Mesenchymal stem cell (in vitro differentiated cells and primary cell): ENCODE measurements at regions not wholly inside any gene's neighbourhood (a gene's known extent, or its start where the extent isn't known, plus 50 kb on each side); places are given as distances from the start of the nearest gene placed in this dataset.

Source experiments
- DNase-seq: peaks from one replicate; pipeline ENCODE4 v3.0.0-alpha.2; 2013
- H2AFZ ChIP-seq: one replicate; pipeline ENCODE4 v1.6.1; 2013; ENCODE audit warnings: low read depth, mild to moderate bottlenecking, control low read depth, inconsistent platforms, low read length, moderate library complexity
- H2AK5ac ChIP-seq: 2 replicates; pipeline ENCODE4 v1.6.1; 2013; ENCODE audit warnings: low read length, moderate library complexity, mild to moderate bottlenecking, inconsistent platforms; ENCODE audit not compliant: severe bottlenecking
- H2BK120ac ChIP-seq: one replicate; pipeline ENCODE4 v1.6.1; 2013; ENCODE audit warnings: low read depth, mild to moderate bottlenecking, inconsistent platforms, low read length, moderate library complexity
- H2BK12ac ChIP-seq, 2 experiments: one replicate each; pipeline ENCODE4 v1.6.1; 2013; ENCODE audit warnings: inconsistent platforms in 2 of 2, low read length in 2 of 2, mild to moderate bottlenecking in 2 of 2, moderate library complexity in 2 of 2, control low read depth in 1 of 2
- H2BK15ac ChIP-seq: one replicate; pipeline ENCODE4 v1.6.1; 2013; ENCODE audit warnings: mild to moderate bottlenecking, low read depth, inconsistent platforms; ENCODE audit not compliant: poor library complexity, severe bottlenecking
- H2BK5ac ChIP-seq: 2 replicates; pipeline ENCODE4 v1.6.1; 2013; ENCODE audit warnings: low read depth, mild to moderate bottlenecking, low read length, control low read depth, inconsistent platforms; ENCODE audit not compliant: poor library complexity, severe bottlenecking
- H3K14ac ChIP-seq, 2 experiments: one replicate each; pipeline ENCODE4 v1.6.1; 2013; ENCODE audit warnings: inconsistent platforms in 2 of 2, low read length in 2 of 2, control low read depth in 1 of 2, mild to moderate bottlenecking in 1 of 2, moderate library complexity in 1 of 2
- H3K18ac ChIP-seq, 2 experiments: one replicate each; pipeline ENCODE4 v1.6.1; 2013; ENCODE audit warnings: inconsistent platforms in 2 of 2, low read length in 2 of 2, control low read depth in 1 of 2, low read depth in 1 of 2, mild to moderate bottlenecking in 1 of 2
- H3K23ac ChIP-seq, 2 experiments: one replicate each; pipeline ENCODE4 v1.6.1; 2013; ENCODE audit warnings: inconsistent platforms in 2 of 2, low read length in 2 of 2, mild to moderate bottlenecking in 2 of 2, moderate library complexity in 2 of 2, control low read depth in 1 of 2
- H3K27ac ChIP-seq: 2 replicates; pipeline ENCODE4 v1.5.1; 2013; ENCODE audit warnings: mild to moderate bottlenecking, moderate library complexity, low read length, control low read depth, inconsistent platforms; ENCODE audit not compliant: poor library complexity, severe bottlenecking
- H3K27me3 ChIP-seq, 2 experiments: 2 replicates each; pipeline versions ENCODE4 v1.6.1 to v1.7.0; 2013; ENCODE audit warnings: low read length in 2 of 2, mild to moderate bottlenecking in 2 of 2, moderate library complexity in 2 of 2, control low read depth in 1 of 2, inconsistent platforms in 1 of 2; ENCODE audit not compliant: control insufficient read depth in 1 of 2, insufficient read depth in 1 of 2
- H3K36me3 ChIP-seq, 2 experiments: 2 replicates each; pipeline versions ENCODE4 v1.6.1 to v1.7.0; 2013; ENCODE audit warnings: low read length in 2 of 2, control low read depth in 1 of 2, inconsistent platforms in 1 of 2, low read depth in 1 of 2, mild to moderate bottlenecking in 1 of 2; ENCODE audit not compliant: insufficient read depth in 2 of 2, control insufficient read depth in 1 of 2
- H3K4ac ChIP-seq, 2 experiments: one replicate each; pipeline ENCODE4 v1.6.1; 2013; ENCODE audit warnings: inconsistent platforms in 2 of 2, low read length in 2 of 2, mild to moderate bottlenecking in 2 of 2, moderate library complexity in 2 of 2, control low read depth in 1 of 2, low read depth in 1 of 2
- H3K4me1 ChIP-seq: 2 replicates; pipeline ENCODE4 v1.6.1; 2013; ENCODE audit warnings: low read depth, low read length, control low read depth; ENCODE audit not compliant: control insufficient read depth, insufficient read depth
- H3K4me2 ChIP-seq: 2 replicates; pipeline ENCODE4 v1.6.1; 2013; ENCODE audit warnings: low read length, mild to moderate bottlenecking, inconsistent platforms; ENCODE audit not compliant: poor library complexity, severe bottlenecking
- H3K4me3 ChIP-seq, 2 experiments: 2 replicates each; pipeline versions ENCODE4 v1.5.1 to v1.7.0; 2013; ENCODE audit warnings: low read length in 2 of 2, mild to moderate bottlenecking in 2 of 2, control low read depth in 1 of 2, low read depth in 1 of 2; ENCODE audit not compliant: insufficient read depth in 1 of 2
- H3K79me1 ChIP-seq: replicated peaks from 2 replicates; pipeline ENCODE4 v1.6.1; 2013; ENCODE audit warnings: mild to moderate bottlenecking, control low read depth, low read length, inconsistent platforms; ENCODE audit not compliant: poor library complexity, severe bottlenecking
- H3K9ac ChIP-seq: 2 replicates; pipeline ENCODE4 v1.7.0; 2013; ENCODE audit warnings: mild to moderate bottlenecking, low read length, moderate library complexity
- H3K9me3 ChIP-seq: 2 replicates; pipeline ENCODE4 v1.7.0; 2013; ENCODE audit warnings: mild to moderate bottlenecking, low read length; ENCODE audit not compliant: control insufficient read depth
- H4K8ac ChIP-seq: one replicate; pipeline ENCODE4 v1.6.1; 2013; ENCODE audit warnings: inconsistent platforms, mild to moderate bottlenecking, low read length, moderate library complexity
- H4K91ac ChIP-seq: one replicate; pipeline ENCODE4 v1.6.1; 2013; ENCODE audit warnings: mild to moderate bottlenecking, low read length, inconsistent platforms
- WGBS: methylation state at CpG from one replicate; pipeline ENCODE4 v1.1.7; 2013; ENCODE audit warnings: mixed read lengths; 5-methylcytosine and 5-hydroxymethylcytosine counted together

DNA sequence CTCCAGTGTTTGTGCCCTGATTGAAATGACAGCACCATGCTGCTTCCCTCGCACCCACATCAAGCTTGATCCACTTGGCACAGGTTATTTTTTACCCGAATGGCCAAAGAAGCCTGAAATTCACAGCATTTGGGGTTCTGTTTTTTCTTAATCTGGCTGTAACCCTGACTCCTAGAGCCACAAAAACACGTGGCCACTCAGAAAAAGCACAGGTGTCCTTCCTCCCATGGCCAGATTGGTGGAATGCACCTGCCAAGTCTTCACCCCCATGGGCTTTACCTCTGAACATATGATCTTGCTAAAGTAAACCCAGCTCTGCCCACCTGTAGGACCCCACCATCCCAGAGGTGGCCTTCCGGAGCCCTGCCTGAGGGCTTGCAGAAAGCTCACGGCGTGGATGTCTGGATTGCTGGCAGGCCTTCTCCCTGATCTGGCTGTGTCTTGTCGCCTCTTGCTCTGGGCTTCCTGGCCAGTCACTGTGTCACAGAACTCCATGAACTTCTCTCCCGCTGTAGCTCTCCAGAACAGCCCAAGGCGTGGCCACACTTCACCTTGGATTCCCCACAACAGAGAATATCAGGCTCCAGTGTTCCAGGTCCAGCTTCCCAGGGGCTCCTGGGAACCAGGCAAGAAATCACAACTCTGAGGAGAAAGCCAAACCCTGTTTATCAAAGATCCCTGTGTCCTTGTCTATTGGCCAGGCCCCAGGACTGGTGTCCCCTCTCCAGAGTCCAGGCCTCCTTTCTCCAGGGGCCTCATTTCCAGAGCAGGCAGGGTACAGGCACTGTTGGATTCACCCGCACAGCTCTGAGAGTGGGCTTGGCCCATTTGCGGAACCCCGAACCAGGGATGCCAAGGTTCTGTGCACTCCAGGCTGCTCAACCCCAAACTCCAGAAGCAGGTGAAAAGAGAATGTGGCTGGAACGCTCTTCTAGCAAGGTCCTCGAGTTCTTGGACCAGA, 272.5 kb downstream of the SYK start:
- DNase-seq: no peak

GRCh38 chr9:91074866-91075265, 273.2 kb downstream of the SYK start:
- Histone ChIP-seq H2BK120ac (no peak overlapping the region), H3K9ac (no peak overlapping the region), H3K36me3 (no peaks in the 10 kb centered on the region), H2AFZ (no peak overlapping the region), H4K8ac (no peak overlapping the region), H2BK15ac (no peak overlapping the region), H3K27me3 (no peaks in the 10 kb centered on the region), H3K23ac (no peak overlapping the region), H3K4me1 (peaks cover 23% of the 10 kb centered on the region), H3K4ac (no peak overlapping the region), H3K14ac (no peak overlapping the region), H3K4me3 (no peak overlapping the region), H2AK5ac (no peak overlapping the region), H3K18ac (no peak overlapping the region), H3K9me3 (no peaks in the 10 kb centered on the region), H2BK5ac (no peak overlapping the region), H3K79me1 (no peaks in the 10 kb centered on the region), H4K91ac (no peak overlapping the region), H3K27ac (no peak overlapping the region), H3K4me2 (no peak overlapping the region), H2BK12ac (no peak overlapping the region)
- DNase-seq: no peak
- 79% methylated on average over 13 of the region's 13 CpGs for WGBS

More for the DNA sequence above, 272.5 kb downstream of the SYK start:
- H3K18ac ChIP-seq: no peak overlapping the region
- peaks cover 5% of the 10 kb centered on the region for H3K9me3 ChIP-seq
- no peak overlapping the region for H3K23ac ChIP-seq
- no peak overlapping the region for H2BK5ac ChIP-seq
- 96% methylated on average over 14 of the region's 14 CpGs for WGBS
- no peak overlapping the region for H3K14ac ChIP-seq
- H3K27me3 ChIP-seq: no peaks in the 10 kb centered on the region
- H3K4me3 ChIP-seq: no peak overlapping the region
- no peaks in the 10 kb centered on the region for H3K79me1 ChIP-seq
- no peak overlapping the region for H2AFZ ChIP-seq
- peak overlapping the region; percentile 15 for H2AK5ac ChIP-seq
- no peak overlapping the region for H4K91ac ChIP-seq
- H3K36me3 ChIP-seq: no peaks in the 10 kb centered on the region
- no peak overlapping the region for H3K4me2 ChIP-seq
- no peak overlapping the region for H3K27ac ChIP-seq
- no peak overlapping the region for H2BK15ac ChIP-seq
- no peak overlapping the region for H3K9ac ChIP-seq
- H2BK120ac ChIP-seq: no peak overlapping the region
- peaks cover 23% of the 10 kb centered on the region for H3K4me1 ChIP-seq
- H3K4ac ChIP-seq: peak overlapping the region in 1 of 2 experiments; percentile 28
- H4K8ac ChIP-seq: no peak overlapping the region
- H2BK12ac ChIP-seq: no peak overlapping the region

GRCh38 chr9:91075279-91075678, 273.7 kb downstream of the SYK start:
- Histone ChIP-seq H3K27me3 (no peaks in the 10 kb centered on the region), H3K79me1 (no peaks in the 10 kb centered on the region), H2BK15ac (no peak overlapping the region), H3K18ac (no peak overlapping the region), H2BK12ac (peak overlapping the region in 1 of 2 experiments; percentile 37), H3K4me3 (no peak overlapping the region), H2AFZ (no peak overlapping the region), H3K27ac (no peak overlapping the region), H3K4ac (no peak overlapping the region), H3K23ac (no peak overlapping the region), H4K8ac (no peak overlapping the region), H2AK5ac (no peak overlapping the region), H2BK5ac (no peak overlapping the region), H3K4me2 (no peak overlapping the region), H3K4me1 (peaks cover 23% of the 10 kb centered on the region), H3K14ac (no peak overlapping the region), H4K91ac (no peak overlapping the region), H3K9ac (no peak overlapping the region), H2BK120ac (no peak overlapping the region), H3K9me3 (no peaks in the 10 kb centered on the region), H3K36me3 (no peaks in the 10 kb centered on the region)
- DNase-seq: no peak
- 90% methylated on average over 8 of the region's 8 CpGs for WGBS

DNA sequence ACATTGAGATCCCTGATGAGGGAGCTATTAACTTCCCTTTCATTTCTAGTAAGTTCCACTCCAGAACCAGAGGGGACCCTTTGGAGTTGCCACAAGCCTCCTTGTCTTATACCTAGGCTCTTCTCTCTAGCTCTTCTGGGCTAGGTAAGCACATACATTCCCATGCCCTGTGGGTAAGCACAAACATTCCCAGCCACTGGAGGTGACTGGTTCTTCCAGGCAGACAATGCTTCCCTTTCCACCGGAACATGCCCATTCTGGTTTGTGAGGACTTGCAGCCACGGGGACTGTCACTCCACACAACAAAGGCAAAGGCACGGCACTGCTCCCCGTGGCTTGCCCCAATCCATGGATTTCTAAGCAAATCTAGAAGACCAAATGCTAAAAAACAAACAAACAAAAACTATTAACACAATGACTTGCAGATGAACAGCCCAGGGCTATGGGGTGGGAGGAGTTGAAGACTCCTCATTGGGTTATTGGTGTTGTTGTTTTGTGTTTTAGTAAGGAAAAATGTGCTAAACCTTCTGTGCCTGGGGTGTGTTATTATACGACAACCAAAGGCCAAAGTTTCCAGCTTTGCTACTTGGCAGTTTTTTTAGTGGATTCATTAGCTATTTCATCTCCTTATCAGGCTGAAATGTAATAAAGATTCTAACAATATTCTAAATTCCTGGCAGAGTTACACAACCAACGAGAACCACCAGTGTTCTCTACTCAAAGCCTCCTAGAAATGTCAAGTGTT, 276.2 kb downstream of the SYK start:
- Histone ChIP-seq H3K4me1 (peaks cover 13% of the 10 kb centered on the region), H3K27me3 (no peaks in the 10 kb centered on the region), H3K4me2 (no peak overlapping the region), H4K8ac (no peak overlapping the region), H3K27ac (no peak overlapping the region), H2BK120ac (no peak overlapping the region), H2BK12ac (no peak overlapping the region), H3K79me1 (no peaks in the 10 kb centered on the region), H2BK5ac (no peak overlapping the region), H3K23ac (no peak overlapping the region), H3K4ac (no peak overlapping the region), H3K9me3 (no peaks in the 10 kb centered on the region), H4K91ac (no peak overlapping the region), H2BK15ac (no peak overlapping the region), H2AK5ac (no peak overlapping the region), H3K36me3 (no peaks in the 10 kb centered on the region), H2AFZ (no peak overlapping the region), H3K14ac (no peak overlapping the region), H3K4me3 (no peak overlapping the region), H3K18ac (no peak overlapping the region), H3K9ac (no peak overlapping the region)
- 88% methylated on average over 4 of the region's 6 CpGs for WGBS
- DNase-seq: peak; percentile 23
